ENCODE measurements at regions not wholly inside any gene's neighbourhood (a gene's known extent, or its start where the extent isn't known, plus 50 kb on each side); places are given as distances from the start of the nearest gene placed in this dataset.

GRCh38 chr7:135827391-135827790 lies 78.8 kb upstream of the FAM180A start:
- TF ChIP-seq CTCF (IDR thresholded peaks at IDR 0.05) = no peak

GRCh38 chr7:135825406-135825805 lies 76.8 kb upstream of the FAM180A start:
- no peak for TF ChIP-seq CTCF (IDR thresholded peaks at IDR 0.05)

- no peak for TF ChIP-seq CTCF (IDR thresholded peaks at IDR 0.05)
Measured at GRCh38 chr7:135822376-135822775, 73.8 kb upstream of the FAM180A start.

GRCh38 chr7:135817583-135817982 lies 69.0 kb upstream of the FAM180A start:
- no peak for TF ChIP-seq CTCF (IDR thresholded peaks at IDR 0.05)

GRCh38 chr7:135815033-135815432 lies 66.4 kb upstream of the FAM180A start:
- no peak for TF ChIP-seq CTCF (IDR thresholded peaks at IDR 0.05)

GRCh38 chr7:135812148-135812547 lies 63.5 kb upstream of the FAM180A start:
- no peak for TF ChIP-seq CTCF (IDR thresholded peaks at IDR 0.05)

GRCh38 chr7:135811506-135811905 lies 62.9 kb upstream of the FAM180A start:
- no peak for TF ChIP-seq CTCF (IDR thresholded peaks at IDR 0.05)

- TF ChIP-seq CTCF (IDR thresholded peaks at IDR 0.05) = no peak
Measured at GRCh38 chr7:135808206-135808605, 59.6 kb upstream of the FAM180A start.

All from LNCAP (cell line).